ENCODE measurements at regions not wholly inside any gene's neighbourhood (a gene's known extent, or its start where the extent isn't known, plus 50 kb on each side); places are given as distances from the start of the nearest gene placed in this dataset.
"Not testable (repeated sequence)": the region's sequence is repeated elsewhere in the genome, so short reads cannot be mapped to it uniquely, and the experiment has no call there.

GRCh38 chr4:118424062-118424461 is 71.3 kb upstream of the PRSS12 start:
- H3K9ac ChIP-seq (replicated peaks in 1 of 4; ENCODE audit: extremely low read depth in 1 of 4, low read depth in 3 of 4, low read length in 3 of 4); H4K8ac ChIP-seq (ENCODE audit: extremely low read depth, insufficient read depth, low read length); H2AK5ac ChIP-seq (ENCODE audit: low read depth, low read length); H3K23me2 ChIP-seq (ENCODE audit: low read depth, low read length); H3K4me3 ChIP-seq (ENCODE audit: extremely low read depth in 1 of 4, insufficient read depth in 2 of 4, low read depth in 3 of 4, low read length in 4 of 4); H2BK5ac ChIP-seq (ENCODE audit: low read depth, low read length); H4K5ac ChIP-seq (ENCODE audit: insufficient read length, low read depth, low read length); H3K27ac ChIP-seq (ENCODE audit: low read depth, low read length); H3K4me1 ChIP-seq (replicated peaks in 1 of 4; ENCODE audit: control insufficient read depth in 3 of 4, insufficient read depth in 4 of 4, low read length in 3 of 4); H2BK15ac ChIP-seq (ENCODE audit: low read length); H3K14ac ChIP-seq (ENCODE audit: insufficient read length); H3K79me2 ChIP-seq (ENCODE audit: control insufficient read depth in 1 of 2, insufficient read depth in 2 of 2, low read length in 2 of 2); H3K36me3 ChIP-seq (ENCODE audit: control insufficient read depth in 2 of 4, insufficient read depth in 4 of 4, low read length in 3 of 4); H2BK20ac ChIP-seq (ENCODE audit: low read length); H3K23ac ChIP-seq (ENCODE audit: insufficient read length); H2BK120ac ChIP-seq (replicated peaks; ENCODE audit: low read depth, low read length); H4K20me1 ChIP-seq (replicated peaks in 1 of 2; ENCODE audit: control insufficient read depth in 1 of 2, insufficient read depth in 2 of 2, low read length in 2 of 2); H3K79me1 ChIP-seq (ENCODE audit: low read depth, low read length); H3K4ac ChIP-seq (replicated peaks; ENCODE audit: insufficient read length, low read depth, low read length); H3K9me3 ChIP-seq (ENCODE audit: insufficient read depth in 2 of 2, low read depth in 1 of 2, low read length in 1 of 2); H4K91ac ChIP-seq (replicated peaks; ENCODE audit: insufficient read length, low read length); H3K4me2 ChIP-seq (ENCODE audit: insufficient read depth in 1 of 2, low read depth in 2 of 2, low read length in 2 of 2); FAIRE-seq; H3K18ac ChIP-seq (ENCODE audit: extremely low read depth, low read length); H3K56ac ChIP-seq (replicated peaks; ENCODE audit: insufficient read length, low read depth, low read length); POLR2A ChIA-PET (ENCODE audit: partially characterized antibody); H2BK12ac ChIP-seq (ENCODE audit: low read depth, low read length); H3K27me3 ChIP-seq (replicated peaks in 1 of 4; ENCODE audit: control insufficient read depth in 3 of 4, extremely low read depth in 1 of 4, insufficient read depth in 3 of 4, low read length in 3 of 4): not testable (repeated sequence)
- DNase-seq (ENCODE audit: low read depth in 1 of 2, low spot score in 2 of 2) = peak; percentile 43 to 86
- H2AFZ ChIP-seq (ENCODE audit: low read length) = peak overlapping the region; percentile 31; the same call in 1 of the 2 replicates
- 13% methylated on average over 5 of the region's 5 CpGs; no CpG with 5 or more reads in 1 of the 2 experiments for WGBS, 2 experiments (ENCODE audit: extremely low coverage in 1 of 2, insufficient coverage in 1 of 2, insufficient read length in 1 of 2, insufficient replicate concordance in 2 of 2, low coverage in 1 of 2, low lambda C conversion rate in 2 of 2, missing lambda C conversion rate in 1 of 2)
- CTCF ChIA-PET (ENCODE audit: partially characterized antibody) = interaction anchor here (0.5 to 1.2 kb wide), 18 partner anchors 8 to 530 kb away, joined by 3 to 5 read pairs (median 3); partner anchors contain the start of gene METTL14
- TF ChIP-seq CTCF (IDR thresholded peaks at IDR 0.05; ENCODE audit: control extremely low read depth in 1 of 3, insufficient read depth in 1 of 3, low read depth in 1 of 3, low read length in 3 of 3) (peak; percentile 51 to 65 (median 52)), RAD21 (IDR thresholded peaks at IDR 0.05 in 1 of 2, conservative IDR thresholded peaks at IDR 0.05 in 1 of 2; ENCODE audit: low read depth in 2 of 2, low read length in 2 of 2) (peak; percentile 65 to 68)
